Endothelial cell of umbilical vein (primary cell): ENCODE measurements at regions not wholly inside any gene's neighbourhood (a gene's known extent, or its start where the extent isn't known, plus 50 kb on each side); places are given as distances from the start of the nearest gene placed in this dataset.

ENCODE experiments used
- MAX ChIP-seq: IDR thresholded peaks from 2 replicates; pipeline ENCODE4 v1.6.1; 2011; ENCODE audit not compliant: insufficient read depth, insufficient read length
- TF ChIP-seq, protein P1 (sequence below), 2 donors: IDR thresholded peaks; 1 replicate in 1 of 2; 2 replicates in 1 of 2; pipeline ENCODE4 v1.5.1; 2011; ENCODE audit warnings: low read length in 2 of 2, mild to moderate bottlenecking in 2 of 2, moderate library complexity in 2 of 2, control low read depth in 1 of 2, inconsistent platforms in 1 of 2, low read depth in 1 of 2; ENCODE audit not compliant: insufficient read depth in 1 of 2; ENCODE audit errors: extremely low read depth in 1 of 2

DNA sequence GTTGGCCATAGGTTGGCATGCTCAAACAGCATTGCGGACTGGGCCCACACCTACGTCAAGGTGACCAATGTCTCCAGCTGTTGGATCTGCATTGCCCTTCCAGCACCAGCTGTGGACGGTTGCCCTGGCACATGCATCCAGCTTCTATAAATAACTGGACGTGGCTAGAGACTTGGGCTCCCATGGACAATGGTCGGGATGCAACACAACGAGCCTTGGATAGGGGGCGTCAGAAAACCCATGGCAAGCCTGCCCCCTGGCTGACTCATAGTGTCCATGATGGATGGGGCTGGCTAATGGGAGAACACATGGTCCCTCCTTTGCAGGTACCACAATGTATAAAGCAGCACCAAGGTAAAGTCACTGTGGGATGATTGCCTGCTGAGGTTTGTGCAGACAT lies 331.6 kb upstream of the FAR2 start:
- TF ChIP-seq MAX: no peak
- TF ChIP-seq, protein P1, sequence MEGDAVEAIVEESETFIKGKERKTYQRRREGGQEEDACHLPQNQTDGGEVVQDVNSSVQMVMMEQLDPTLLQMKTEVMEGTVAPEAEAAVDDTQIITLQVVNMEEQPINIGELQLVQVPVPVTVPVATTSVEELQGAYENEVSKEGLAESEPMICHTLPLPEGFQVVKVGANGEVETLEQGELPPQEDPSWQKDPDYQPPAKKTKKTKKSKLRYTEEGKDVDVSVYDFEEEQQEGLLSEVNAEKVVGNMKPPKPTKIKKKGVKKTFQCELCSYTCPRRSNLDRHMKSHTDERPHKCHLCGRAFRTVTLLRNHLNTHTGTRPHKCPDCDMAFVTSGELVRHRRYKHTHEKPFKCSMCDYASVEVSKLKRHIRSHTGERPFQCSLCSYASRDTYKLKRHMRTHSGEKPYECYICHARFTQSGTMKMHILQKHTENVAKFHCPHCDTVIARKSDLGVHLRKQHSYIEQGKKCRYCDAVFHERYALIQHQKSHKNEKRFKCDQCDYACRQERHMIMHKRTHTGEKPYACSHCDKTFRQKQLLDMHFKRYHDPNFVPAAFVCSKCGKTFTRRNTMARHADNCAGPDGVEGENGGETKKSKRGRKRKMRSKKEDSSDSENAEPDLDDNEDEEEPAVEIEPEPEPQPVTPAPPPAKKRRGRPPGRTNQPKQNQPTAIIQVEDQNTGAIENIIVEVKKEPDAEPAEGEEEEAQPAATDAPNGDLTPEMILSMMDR (IDR thresholded peaks at IDR 0.05; ENCODE audit: extremely low read depth in 1 of 2, insufficient read depth in 1 of 2, low read depth in 1 of 2, low read length in 2 of 2): no peak
